GM19351 (cell line): ENCODE measurements at regions not wholly inside any gene's neighbourhood (a gene's known extent, or its start where the extent isn't known, plus 50 kb on each side); places are given as distances from the start of the nearest gene placed in this dataset.

Source experiments
- ATAC-seq: cut with Tn5 transposase; IDR thresholded peaks from one replicate; pipeline ENCODE4 v1.9.1; 2021; ENCODE audit warnings: mild to moderate bottlenecking, moderate library complexity; ENCODE audit not compliant: unreplicated experiment

DNA sequence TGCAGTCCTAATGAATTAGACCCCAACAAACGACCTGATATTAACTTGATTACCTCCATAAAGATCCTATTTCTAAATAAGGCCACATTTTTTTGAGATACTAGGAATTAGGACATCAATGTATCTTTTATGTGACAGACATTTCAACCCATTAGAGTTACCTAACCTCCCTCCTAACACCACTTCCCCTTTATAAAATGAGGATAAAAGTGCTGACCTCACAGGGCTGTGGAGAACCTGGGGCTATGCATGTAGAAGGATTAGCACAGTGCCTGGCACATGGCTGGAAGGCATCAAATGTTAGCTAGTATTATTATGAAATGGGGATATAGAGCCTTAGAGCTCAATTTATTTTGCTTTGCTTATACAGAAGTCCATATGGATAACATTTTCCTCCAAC, 53.5 kb upstream of the LRRN1 start:
- ATAC-seq = no peak

GRCh38 chr3:3744826-3745225, 54.4 kb upstream of the LRRN1 start:
- ATAC-seq = no peak

DNA sequence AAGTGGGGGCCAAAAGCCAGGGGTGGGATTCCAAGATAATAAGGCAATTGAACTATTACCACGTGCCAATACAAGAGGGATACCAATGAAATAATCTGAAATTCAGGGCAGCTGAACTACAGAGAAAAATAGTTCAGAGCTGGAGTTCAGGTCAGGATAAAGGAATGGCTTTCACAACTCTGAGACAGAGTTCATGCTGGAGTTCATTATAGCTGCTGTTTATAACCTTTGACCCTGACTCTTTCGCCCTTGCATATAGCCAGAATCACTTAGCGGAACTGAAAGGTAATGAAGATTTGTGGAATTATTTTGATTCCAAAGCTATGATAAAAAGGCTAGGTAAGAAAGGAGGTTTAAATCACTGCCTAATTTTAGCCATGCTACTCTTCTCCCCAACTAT, 55.5 kb upstream of the LRRN1 start:
- ATAC-seq = no peak

GRCh38 chr3:3740061-3740460, 59.2 kb upstream of the LRRN1 start:
- no peak for ATAC-seq

DNA sequence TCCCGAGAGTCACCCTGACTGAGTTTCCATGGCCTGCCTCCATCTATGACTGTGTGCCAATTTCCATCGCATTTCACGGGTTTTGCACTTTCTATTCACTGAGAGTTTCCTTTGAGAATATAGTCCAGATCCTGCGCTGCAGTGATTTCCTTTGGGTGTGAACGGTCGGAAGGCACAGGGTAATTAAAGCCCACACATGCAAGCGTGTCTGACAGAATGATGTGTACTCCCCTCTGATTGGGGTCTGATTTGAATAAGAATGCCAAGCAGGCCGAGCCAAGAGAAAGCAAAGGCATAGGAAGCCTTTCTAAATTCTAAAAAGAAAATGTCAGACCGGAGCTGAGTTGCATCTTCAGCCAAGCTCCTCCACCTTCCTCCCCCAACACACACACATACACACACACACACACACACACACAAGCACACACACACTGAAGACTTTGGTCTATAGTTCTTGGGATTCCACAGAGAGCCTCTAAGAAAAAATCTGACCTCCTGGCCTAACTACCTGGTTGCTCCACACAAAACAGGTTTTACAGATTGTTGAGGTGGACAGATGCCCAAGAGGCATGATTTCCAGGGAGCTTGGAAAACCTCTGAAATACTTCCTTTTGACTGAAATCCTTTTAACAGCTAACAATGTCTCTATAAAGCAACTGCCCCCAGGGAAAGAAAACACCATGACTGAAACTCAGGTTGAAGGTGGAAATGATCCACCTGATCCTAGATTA, 59.7 kb upstream of the LRRN1 start:
- ATAC-seq = no peak

DNA sequence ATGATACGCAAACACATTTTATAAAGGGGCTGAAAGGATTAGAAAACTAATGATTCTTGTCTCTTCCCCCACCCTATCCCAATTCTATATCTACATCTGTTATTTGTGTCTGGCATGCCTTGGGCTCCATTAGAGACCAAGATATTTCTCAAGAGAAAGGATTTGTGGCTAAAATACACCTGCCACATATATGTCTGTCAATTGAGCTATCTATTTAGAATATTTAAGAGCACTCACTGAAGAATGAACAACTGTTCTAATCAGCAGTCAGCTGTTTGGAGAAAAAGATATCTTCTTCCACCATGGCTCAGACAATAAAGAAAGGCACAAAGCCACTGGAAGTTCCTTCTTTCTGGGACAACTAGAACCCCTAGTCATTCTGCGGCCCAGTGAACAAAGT, 61.7 kb upstream of the LRRN1 start:
- no peak for ATAC-seq

DNA sequence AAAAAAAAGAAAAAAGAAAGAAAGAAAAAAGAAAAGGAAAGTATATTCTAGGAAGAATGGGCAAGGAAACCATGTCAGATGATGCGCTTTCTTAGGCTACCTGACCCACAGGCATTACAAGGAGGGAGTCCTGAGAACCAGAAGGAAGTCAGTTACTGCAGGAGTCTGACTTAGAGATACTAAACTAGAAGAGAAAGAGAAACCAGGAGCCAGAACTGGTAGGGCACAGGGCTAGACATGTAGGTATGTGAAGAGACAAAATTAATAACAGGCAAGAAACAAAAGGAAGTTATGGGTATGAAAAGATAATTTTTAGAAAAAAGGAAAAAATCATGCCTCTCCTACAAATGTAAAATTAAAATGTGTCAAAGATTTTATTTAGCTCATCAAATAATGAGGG, 63.3 kb upstream of the LRRN1 start:
- ATAC-seq = no peak

GRCh38 chr3:3734881-3735280, 64.3 kb upstream of the LRRN1 start:
- ATAC-seq = no peak

- ATAC-seq = no peak
Measured at GRCh38 chr3:3729261-3729660, 70.0 kb upstream of the LRRN1 start.

DNA sequence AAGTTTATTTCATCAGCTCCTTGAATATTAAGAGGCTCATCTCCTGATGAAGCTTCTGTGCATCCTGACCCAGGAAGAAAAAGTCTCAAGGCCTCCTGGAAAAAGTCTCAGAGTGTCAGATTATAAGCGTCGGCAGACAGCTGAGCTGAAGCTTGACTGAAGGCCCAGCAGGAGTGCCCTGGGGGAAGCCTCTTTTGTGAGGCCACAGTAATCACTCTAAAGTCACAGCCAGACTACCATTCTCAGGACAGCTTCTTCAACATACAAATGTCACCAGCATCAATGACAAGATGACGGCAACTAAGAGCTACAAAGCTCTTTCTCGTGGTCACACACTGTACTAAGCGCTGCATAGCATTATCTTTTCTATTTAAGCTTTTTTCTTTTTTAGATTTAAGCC, 72.7 kb upstream of the LRRN1 start:
- no peak for ATAC-seq

GRCh38 chr3:3714572-3714971, 84.7 kb upstream of the LRRN1 start:
- peak; percentile 69 for ATAC-seq

- no peak for ATAC-seq
Measured at GRCh38 chr3:3712971-3713370, 86.3 kb upstream of the LRRN1 start.

DNA sequence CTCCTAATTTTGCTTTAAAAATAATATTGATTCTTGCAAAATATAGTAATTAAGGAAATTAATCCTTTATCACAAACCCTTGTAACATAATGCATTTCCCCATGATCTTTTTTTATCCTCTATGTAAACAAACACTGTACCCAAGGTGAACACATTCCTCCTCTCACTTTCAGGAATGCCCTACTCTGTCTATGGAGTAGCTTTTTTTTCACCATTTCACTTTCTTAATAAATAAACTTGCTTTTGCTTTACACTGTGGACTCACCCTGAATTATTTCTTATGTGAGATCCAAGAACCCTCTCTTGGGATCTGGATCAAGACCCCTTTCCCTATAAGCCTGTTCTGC, 90.5 kb upstream of the LRRN1 start:
- ATAC-seq = no peak

GRCh38 chr3:3707858-3708768, 91.1 kb upstream of the LRRN1 start:
- no peak for ATAC-seq

DNA sequence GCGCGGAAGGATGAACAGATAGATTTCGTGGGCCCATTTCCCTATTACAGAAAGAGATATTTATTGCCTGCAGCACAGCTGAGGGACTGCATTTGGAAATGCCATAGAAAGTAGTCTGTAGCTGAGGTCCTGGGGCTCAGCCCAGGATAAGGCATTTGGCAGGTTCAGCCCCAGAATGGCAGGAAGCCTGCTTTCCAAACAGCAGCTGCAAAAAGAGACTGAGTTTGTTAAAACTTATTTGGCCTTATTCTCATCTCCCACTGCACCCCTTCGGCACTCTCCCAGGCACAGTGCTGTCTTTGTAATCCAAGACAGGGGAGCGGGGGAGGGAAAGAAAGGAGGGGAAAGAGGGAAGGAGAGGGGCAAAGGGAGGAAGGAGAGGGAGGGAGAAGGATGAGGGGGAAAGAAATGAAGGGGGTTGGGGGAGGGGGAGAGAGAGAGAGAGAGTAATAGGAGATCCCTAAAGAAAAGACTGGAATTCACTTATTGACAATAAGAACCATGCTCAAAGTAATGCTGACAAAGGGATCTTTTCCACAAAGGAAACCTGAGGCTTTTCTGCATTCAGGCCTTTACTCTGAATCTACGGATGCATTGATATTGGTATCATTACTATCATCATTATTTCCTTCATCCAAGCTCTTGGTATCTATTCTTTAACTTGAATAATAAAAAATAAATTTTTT, 94.0 kb upstream of the LRRN1 start:
- ATAC-seq = no peak

GRCh38 chr3:3701949-3702348, 97.3 kb upstream of the LRRN1 start:
- ATAC-seq = no peak

- no peak for ATAC-seq
Measured at GRCh38 chr3:3699816-3700633, 99.2 kb upstream of the LRRN1 start.

GRCh38 chr3:3699407-3699806, 99.8 kb upstream of the LRRN1 start:
- no peak for ATAC-seq

- ATAC-seq = no peak
Measured at GRCh38 chr3:3696345-3696744, 102.9 kb upstream of the LRRN1 start.

DNA sequence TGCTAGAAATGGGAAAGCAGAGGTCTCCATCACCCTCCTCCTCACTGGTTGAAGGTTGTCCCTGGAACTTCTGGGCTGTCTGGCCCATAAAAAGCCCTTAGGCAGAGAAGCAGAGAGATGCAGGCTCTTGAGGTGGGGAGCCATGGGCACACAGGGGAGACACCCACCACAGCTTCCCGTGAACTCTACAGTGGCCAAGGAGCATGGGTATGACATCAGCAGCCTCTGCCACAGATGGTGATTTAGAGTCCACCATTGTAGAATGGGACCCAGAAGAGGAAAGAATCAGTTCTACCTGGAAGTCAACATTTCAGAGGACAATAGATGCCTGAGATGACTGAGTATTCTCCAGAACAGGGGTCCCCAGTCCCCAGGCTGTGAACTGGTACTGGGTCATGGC, 105.6 kb upstream of the LRRN1 start:
- no peak for ATAC-seq
